HG03045 (cell line): ENCODE measurements at regions not wholly inside any gene's neighbourhood (a gene's known extent, or its start where the extent isn't known, plus 50 kb on each side); places are given as distances from the start of the nearest gene placed in this dataset.
A peak's percentile ranks its signal among the peaks of the same experiment; 100 is the strongest.

Experiments
- ATAC-seq: cut with Tn5 transposase; IDR thresholded peaks from one replicate; pipeline ENCODE4 v1.9.1; 2021; ENCODE audit warnings: mild to moderate bottlenecking, moderate library complexity; ENCODE audit not compliant: unreplicated experiment

DNA sequence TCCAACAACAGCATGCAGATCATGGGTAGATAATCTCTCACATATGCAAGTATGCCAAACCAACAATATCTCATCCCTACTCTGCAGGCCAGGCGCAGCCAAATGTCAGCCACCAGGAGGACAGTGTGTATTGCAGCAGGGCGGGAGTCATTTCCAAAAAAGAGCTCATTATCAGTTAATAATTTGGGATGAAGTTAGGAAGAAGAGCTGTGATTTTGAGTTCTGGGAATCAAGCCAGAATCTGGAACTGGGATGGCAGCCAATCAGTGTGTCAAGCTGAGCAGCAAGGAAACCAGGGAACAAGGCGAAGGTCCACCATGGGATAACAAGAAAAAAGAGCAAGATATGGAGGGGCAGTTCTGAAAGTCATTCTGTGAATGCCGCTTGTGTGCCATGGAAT lies 88.2 kb upstream of the CAMK2D start:
- ATAC-seq = no peak

GRCh38 chr4:113847710-113848109 lies 86.2 kb upstream of the CAMK2D start:
- ATAC-seq = no peak

GRCh38 chr4:113846433-113846832 lies 84.9 kb upstream of the CAMK2D start:
- no peak for ATAC-seq

- no peak for ATAC-seq
These were observed 83.6 kb upstream of the CAMK2D start for GRCh38 chr4:113845138-113845537.

GRCh38 chr4:113844369-113844768 lies 82.8 kb upstream of the CAMK2D start:
- ATAC-seq = peak; percentile 61

DNA sequence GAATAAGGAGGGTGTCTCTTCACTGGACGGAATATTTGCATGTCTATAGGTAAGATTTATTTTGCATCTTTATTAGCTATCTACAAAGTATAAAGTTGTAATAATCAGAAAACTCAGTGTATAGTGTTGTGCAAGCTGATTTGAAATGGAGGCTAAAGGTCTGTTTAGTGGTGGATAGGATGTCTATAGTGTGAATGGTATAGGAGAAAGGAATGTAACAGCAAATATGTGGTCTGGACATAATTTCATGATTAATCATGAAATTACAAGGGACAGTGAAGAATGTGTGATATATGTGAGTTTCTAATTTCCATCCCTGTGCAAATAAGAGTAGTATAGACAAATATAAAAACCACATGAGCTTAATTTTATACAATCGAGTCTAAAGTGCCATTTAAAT lies 79.3 kb upstream of the CAMK2D start:
- no peak for ATAC-seq

DNA sequence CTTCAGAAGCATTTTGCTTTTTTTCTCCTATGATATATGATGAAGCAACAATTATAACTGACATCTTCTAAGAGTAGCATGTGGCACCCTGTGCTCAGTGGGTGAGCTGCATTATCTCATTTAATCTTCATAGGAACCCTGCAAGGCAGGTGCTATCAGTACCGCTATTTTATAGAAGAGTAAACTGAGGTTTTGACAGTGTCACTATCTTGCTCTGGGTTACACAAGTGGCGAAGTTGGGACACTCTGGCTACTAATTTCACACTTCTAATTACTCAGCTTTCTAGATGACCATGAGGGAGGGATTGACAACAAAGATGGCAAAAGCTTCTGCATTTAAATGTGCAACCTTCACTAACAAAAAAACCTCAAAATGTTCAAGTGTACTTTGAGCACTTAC lies 76.9 kb upstream of the CAMK2D start:
- no peak for ATAC-seq

GRCh38 chr4:113837397-113837796 lies 75.9 kb upstream of the CAMK2D start:
- ATAC-seq = peak; percentile 100

DNA sequence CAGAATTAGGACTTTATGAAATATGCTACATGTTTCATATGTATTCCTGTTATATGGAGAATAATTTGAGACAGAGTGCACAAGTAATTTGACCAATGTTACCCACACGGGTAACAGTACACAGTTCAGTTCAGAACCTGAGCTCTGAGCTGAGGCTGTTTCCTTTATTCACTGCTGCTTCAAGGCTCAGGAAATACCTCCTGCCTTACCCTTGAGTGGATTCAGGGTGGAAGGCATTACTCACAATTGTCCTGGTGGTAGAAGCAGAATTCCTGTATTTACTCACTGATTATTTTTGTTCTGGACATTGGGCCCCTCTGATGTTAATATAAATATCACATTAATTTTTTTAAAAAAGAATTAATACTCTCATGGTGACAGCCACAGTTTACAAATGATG lies 73.5 kb upstream of the CAMK2D start:
- ATAC-seq = no peak

DNA sequence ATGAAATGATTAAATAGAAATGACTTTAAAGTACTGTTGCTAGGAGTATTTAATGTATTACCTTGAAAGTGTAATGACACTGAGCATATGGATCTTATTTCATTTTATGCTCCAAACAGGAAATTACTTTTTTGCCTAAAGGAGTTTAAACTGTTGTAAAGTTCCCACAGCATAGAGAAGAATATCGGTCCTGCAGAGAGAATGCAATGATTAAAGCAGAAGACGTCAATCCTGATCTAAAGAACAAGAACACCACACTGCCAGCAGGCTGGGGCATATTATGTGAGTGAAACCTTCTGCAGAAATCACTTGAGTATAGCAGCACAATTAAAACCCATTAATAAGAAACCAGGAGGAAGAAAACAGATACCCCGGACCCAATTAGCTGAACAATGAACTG lies 72.8 kb upstream of the CAMK2D start:
- ATAC-seq = no peak

GRCh38 chr4:113832803-113833202 lies 71.3 kb upstream of the CAMK2D start:
- ATAC-seq = no peak

DNA sequence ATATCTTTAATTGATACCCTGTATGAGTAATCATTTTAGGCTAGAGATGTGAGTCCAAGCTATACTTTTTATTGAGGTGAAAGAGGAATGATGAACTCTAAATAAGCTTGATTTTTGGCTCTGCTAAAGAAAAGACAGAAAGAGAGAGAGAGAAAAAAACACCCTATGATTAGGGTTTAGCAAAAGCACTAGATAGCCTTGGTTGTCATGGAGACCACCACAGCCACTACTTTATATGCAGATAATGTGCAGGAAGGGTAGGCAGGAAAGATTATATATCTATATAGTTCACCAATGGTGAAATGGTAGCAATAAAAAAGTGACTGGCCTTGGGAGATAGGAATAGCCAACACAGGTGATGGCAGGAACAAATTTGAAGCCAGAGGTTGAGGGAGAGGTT lies 69.9 kb upstream of the CAMK2D start:
- no peak for ATAC-seq

DNA sequence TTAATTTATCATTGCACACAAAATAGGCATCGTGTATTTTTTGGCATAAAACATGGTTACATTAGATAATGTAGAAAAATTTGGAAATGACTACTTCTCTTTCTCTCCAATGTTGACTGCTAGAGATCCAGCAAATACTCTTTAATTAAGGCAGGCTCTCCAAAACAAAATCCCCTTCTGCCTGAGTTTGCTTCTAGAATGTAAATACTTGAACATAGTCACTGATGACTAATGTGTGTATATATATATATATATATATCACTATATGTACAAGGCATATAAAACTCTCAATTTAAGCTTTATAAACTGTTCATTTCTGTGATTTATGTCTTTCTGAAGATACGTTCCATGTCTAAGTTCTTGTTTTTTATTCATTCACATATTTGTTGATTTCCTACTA lies 67.2 kb upstream of the CAMK2D start:
- no peak for ATAC-seq

- ATAC-seq = no peak
These were observed 65.7 kb upstream of the CAMK2D start for GRCh38 chr4:113827285-113827684.

DNA sequence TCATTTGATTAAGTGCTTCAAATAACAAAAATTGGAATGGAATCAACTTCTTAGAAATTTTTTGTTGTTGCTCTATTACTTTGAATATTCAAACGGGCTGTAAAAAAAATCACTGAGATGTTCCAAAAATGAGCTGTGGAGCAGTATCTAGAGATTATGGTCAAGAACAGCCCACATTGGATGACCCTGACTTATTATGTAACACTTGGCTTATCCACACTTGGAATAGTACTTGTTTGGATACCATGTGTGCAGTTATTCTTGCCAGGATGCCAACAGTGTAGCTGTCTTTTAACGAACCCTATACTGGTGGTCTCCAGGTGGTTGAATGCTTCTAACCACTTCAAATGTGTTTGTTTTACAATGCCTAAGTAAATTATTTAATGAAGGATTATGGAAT lies 64.9 kb upstream of the CAMK2D start:
- ATAC-seq = no peak

- peak; percentile 62 for ATAC-seq
These were observed 63.7 kb upstream of the CAMK2D start for GRCh38 chr4:113825272-113825671.

DNA sequence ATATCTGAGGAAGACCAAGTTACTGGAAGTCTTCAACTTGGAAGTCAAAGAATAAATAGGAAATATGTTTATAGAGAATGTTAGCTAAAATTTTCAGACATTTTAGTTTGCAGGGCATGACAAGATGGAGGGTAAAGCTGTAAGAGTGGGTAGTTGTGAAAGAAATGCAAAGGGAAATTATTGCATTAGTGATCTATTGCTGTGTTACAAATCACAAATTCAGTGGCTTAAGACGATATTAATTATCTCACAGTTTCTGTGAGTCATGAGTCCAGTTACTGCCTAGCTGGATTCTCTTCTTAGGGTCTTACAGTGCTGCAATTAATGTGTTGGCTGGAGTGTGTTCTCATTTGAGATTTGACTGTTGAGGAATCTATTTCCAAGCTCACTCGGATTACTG lies 62.9 kb upstream of the CAMK2D start:
- ATAC-seq = no peak

- peak; percentile 73 for ATAC-seq
These were observed 61.7 kb upstream of the CAMK2D start for GRCh38 chr4:113823291-113823659.

- ATAC-seq = peak; percentile 68
These were observed 61.2 kb upstream of the CAMK2D start for GRCh38 chr4:113822555-113823290.

GRCh38 chr4:113821856-113822255 lies 60.3 kb upstream of the CAMK2D start:
- ATAC-seq = no peak

DNA sequence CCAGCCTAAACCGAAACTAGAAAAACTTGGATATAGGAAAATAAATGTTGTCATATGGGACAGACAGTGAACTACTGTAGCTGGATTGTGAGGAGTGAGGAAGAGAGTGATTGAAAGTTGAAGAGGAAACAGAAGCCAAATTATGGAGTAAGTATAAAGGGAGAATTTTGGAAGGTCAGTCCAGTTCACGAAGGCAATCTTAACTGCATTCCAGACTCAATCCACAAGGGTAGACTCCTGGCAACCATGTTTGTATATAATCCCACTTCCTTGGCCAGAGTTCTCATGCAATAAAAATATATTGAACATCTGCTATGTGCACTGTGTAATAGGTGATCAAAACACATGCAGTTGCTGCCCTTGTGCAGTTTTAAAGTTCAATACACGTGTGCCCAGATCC lies 58.6 kb upstream of the CAMK2D start:
- ATAC-seq = no peak

DNA sequence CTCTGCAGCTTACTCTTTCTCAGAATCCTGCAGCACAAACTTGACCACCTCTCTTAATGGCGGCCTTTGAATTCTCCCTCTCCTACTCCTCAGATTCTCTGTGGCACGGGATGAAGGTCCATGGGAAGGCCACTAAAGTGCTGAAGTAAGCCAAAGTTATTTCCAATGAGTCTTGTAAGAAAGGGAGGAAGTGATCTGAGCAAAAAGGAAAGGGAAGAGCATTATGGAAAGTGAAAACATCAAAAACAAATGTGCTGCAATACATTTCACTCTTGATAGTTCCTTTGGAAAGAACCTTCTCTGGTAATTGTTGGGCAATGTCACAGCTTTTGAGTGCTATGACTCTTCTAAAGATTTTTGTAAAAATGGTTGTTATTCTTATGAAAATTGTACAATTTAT lies 54.3 kb upstream of the CAMK2D start:
- no peak for ATAC-seq

DNA sequence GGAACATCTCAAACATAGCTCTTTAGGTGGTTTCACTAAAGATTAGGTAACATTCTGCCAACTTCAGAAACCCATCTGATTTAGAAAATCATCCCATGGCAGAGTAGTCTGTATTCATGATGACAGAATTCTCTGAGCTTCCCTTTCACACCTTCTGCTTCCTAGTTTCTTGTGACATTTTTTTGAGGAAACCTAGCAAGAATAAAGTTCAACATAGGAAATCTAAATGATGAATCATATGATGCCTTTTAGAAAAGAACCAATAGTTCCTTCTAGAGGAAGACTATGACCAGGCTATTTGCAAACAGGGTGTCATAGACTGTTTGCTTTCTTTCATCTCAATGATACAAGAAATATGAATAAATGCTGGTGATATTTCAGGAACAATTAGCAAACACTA lies 49.8 kb upstream of the CAMK2D start:
- no peak for ATAC-seq
